Retina (tissue), 1 donor: ENCODE measurements at regions not wholly inside any gene's neighbourhood (a gene's known extent, or its start where the extent isn't known, plus 50 kb on each side); places are given as distances from the start of the nearest gene placed in this dataset.
"Not testable (repeated sequence)": the region's sequence is repeated elsewhere in the genome, so short reads cannot be mapped to it uniquely, and the experiment has no call there.

Experiments
- DNase-seq: peaks from one replicate; pipeline ENCODE4 v3.0.0-alpha.2; 2016

GRCh38 chr2:21812766-21813165 lies 689.0 kb downstream of the TDRD15 start:
- DNase-seq = no peak

- DNase-seq = no peak
Measured at GRCh38 chr2:21814588-21815149, 690.9 kb downstream of the TDRD15 start.

GRCh38 chr2:21818212-21818795 lies 694.5 kb downstream of the TDRD15 start:
- DNase-seq = peak; percentile 12

- no peak for DNase-seq
Measured at GRCh38 chr2:21819454-21819853, 695.7 kb downstream of the TDRD15 start.

DNA sequence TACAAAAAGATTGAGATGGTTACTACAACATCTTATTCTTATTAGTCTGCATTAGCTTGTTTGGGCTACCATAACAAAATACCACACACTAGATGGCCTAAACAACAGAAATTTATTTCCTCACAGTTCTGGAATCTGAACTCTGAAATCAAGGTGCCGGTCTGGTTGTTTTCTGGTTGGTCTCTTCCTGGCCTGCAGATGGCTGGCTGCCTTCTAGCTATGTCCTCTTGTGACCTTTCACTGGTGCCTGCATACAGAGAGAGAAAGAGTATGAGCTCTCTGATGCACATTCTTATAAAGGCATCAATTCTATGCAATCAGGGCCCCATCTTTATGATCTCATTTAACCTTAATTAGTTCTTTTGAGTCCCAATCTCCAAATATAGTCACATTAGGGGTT lies 696.5 kb downstream of the TDRD15 start:
- DNase-seq = no peak

GRCh38 chr2:21821672-21822227 lies 698.0 kb downstream of the TDRD15 start:
- peak; percentile 14 for DNase-seq

- no peak for DNase-seq
Measured at GRCh38 chr2:21822505-21822904, 698.7 kb downstream of the TDRD15 start.

GRCh38 chr2:21833767-21834166 lies 710.0 kb downstream of the TDRD15 start:
- DNase-seq = no peak

- DNase-seq = no peak
Measured at GRCh38 chr2:21836261-21836660, 712.5 kb downstream of the TDRD15 start.

DNA sequence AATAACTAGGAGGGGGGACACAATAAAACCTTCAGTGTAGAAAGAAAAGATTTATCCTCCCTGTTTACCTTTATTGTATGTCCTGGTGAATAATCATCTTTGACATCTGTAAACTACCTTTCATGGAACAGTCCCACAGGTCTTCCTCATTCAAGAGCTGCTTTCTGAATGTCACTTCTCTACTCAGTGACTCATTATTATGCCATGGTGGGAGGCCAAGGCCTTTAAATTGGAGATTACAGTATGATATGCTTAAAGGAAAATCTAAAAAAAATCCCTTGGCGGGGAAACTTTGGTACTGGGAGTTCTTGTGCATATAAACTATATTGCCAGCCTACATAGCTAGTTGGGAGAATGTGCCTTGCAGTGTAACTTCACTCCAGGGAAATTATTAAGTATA lies 713.0 kb downstream of the TDRD15 start:
- no peak for DNase-seq

DNA sequence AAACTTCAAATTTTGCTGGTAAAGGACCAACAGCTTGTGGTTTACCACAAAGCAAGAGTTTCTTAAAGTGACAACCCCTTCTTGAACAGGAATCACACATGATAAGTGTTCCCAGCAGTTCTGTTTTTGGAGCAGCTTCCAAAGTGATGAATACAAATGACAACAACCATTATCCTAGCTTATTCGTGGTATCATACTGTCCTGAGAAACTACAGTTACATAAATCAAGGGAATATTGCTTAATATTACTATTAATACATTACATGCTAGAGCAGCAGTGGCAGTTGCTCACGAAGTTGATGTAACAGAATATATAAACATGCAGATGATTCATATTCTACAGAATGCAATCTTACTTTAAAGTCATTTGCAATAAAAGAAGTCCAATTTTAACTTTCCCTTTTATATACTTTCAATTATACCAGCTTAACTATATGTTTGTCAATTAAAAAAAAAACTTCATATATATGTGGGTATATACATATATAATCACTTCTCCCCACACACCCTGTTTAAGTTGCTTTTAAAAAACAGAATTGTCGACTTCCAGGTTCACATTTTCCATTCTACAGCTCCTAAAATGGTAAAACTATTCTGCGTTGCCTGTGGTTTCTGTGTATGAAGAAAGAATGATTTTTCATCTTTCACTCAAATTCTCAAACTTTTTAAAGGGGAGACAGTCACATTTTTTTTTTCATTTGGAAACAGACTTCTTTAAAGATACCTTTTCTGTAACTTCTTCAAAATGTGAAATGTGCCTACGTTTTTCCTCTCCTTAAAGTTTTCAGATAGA lies 713.6 kb downstream of the TDRD15 start:
- DNase-seq = no peak

GRCh38 chr2:21841341-21841740 lies 717.6 kb downstream of the TDRD15 start:
- no peak for DNase-seq

GRCh38 chr2:21850367-21850766 lies 726.6 kb downstream of the TDRD15 start:
- not testable (repeated sequence) for DNase-seq

DNA sequence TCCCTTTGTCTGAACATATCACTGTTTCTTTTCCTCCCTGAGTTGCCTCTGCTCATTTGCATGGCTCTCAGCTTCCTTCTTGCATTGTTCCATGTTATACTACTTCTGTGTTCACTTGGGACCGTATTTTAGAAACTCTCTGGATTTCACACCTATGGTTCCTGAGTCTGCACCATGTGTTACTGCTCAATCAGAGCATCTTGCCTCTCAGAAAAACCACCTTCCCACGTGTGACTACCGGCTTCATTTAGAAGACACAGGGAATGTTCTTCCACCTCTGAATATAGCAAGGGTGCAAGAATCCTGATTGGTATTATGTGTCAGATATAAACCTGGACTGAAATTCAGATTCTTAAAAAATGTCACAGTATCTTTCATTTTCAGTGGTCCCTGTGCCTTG lies 731.2 kb downstream of the TDRD15 start:
- DNase-seq = no peak

GRCh38 chr2:21856708-21857107 lies 732.9 kb downstream of the TDRD15 start:
- DNase-seq = no peak

DNA sequence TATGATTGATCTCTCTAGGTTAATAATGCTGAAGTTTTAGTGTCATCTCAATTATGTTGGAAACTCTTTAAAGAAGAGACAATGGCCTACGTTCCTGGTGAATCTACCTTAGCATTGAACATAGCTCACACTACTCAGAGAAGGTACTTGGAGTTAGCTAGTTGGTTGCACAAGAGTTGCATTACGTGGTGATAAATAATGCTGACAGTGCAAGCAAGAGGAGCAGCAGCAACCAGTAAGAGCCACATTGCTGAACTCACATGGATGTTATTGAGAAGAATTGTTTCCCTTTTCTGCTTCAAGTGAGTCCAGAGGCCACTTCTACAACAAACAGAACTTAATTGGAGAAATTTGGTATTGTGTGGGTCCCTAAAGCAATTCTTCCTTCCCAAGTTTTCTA lies 737.1 kb downstream of the TDRD15 start:
- DNase-seq = no peak

DNA sequence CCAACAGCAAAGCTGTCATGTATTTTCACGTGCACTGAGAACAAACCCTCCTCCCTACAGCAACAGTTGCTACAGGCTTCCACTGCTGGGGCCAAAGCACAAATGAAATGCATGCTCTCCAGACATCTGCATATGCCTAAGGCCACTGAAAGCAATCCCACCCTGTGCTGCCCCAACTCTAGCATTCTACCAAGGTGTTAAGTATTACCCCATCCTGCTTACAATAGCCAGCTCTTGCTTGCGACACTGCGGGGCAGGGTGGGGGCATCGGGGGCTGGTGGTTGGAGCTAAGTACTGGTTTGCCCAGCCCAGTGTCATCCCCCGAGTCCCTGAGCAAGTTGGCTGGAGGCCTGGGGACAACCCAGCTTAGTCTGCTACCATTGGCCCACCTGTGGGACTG lies 742.5 kb downstream of the TDRD15 start:
- no peak for DNase-seq

DNA sequence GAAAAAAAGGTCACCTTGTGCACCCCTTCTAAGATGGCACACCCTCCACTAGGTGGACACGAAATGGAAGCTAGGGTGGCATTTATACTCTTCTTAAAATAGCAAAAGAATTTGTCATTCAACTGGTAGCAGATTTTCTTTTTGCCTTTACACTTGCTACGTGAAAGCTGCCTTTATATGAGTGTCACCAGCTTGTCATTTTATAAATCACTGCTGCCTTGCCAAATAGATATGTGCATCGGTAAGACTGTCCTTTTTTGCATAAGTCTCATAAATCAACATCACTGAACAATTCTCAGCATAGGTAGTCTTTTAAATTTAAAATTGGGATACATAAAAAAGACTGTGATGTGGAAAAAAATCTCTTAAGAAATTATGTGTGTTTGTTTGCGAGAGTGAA lies 764.1 kb downstream of the TDRD15 start:
- no peak for DNase-seq

DNA sequence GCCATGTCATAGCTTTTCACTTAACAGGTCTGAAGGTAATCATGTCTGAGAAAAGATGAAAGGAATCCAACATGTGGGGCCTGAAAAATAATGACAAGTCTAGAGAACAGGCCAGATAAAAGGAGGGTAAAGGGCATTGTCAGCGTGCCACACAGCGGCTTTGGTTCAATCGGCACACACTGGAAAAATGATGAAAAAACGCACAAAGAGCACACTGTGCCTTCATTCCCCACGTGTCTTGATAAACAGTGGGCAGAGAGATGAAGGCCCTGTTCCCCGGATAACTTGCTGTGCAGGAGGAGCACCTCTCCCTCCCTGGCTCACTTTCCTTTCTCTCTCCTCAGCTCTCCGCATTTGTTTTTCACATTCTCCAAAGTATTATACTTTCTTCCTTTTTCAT lies 766.3 kb downstream of the TDRD15 start:
- DNase-seq = no peak

DNA sequence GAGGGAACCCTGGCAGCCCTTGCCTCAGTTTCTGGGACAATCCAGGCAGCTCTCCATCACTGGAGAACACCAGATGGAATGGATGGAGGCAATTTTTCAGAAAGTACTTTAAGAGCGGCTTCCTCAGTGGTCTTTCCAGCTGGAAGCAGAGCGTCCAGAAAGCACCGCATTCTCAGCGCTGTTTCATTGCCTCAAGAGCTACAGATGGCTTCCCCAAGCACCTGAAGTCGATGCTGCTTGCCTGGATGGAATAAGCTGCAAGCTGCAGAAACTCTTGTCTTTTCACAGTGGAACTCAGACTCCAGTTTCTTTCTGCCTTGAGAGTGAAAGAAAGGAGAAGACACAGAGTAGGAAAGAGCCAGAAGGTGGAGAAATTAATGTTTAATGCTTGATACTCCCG lies 766.9 kb downstream of the TDRD15 start:
- no peak for DNase-seq

DNA sequence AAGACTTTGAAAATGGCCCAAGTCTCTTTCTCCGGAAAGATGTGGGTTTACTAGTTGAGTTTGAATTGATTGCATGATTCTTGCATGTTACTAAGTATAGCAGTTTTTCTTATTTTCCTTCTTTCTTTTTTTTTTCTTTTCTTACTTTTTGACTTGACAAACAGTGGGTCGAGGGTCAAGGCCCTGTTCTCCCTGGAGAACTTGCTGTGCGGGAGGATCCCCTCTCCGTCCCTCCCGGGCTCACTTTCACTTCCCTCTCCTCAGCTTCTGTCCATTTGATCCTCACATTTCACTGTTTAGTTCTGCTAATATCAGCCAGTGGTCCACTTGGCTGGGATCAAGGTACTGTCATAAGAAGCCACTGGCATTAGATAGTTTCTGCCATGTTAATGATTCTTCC lies 767.4 kb downstream of the TDRD15 start:
- no peak for DNase-seq

- no peak for DNase-seq
Measured at GRCh38 chr2:21892140-21892539, 768.4 kb downstream of the TDRD15 start.

DNA sequence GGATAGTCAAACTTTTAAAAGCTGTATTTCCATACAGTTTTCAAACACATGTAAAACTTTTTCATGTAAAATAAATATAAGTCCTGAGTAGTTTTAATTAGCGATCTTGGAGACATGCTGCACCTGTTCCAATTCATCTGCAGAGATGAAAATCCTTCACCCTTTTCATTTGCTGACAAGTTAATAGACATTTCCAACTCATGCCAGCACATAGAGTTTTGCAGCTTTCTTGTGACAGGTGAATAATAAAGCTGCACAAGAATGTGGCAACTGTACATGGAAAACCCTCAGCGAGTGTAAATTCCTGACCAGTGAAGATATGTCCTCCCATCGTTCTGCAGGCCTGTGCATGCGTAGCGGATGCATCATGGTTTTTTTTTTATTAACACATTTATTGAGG lies 771.4 kb downstream of the TDRD15 start:
- DNase-seq = no peak

DNA sequence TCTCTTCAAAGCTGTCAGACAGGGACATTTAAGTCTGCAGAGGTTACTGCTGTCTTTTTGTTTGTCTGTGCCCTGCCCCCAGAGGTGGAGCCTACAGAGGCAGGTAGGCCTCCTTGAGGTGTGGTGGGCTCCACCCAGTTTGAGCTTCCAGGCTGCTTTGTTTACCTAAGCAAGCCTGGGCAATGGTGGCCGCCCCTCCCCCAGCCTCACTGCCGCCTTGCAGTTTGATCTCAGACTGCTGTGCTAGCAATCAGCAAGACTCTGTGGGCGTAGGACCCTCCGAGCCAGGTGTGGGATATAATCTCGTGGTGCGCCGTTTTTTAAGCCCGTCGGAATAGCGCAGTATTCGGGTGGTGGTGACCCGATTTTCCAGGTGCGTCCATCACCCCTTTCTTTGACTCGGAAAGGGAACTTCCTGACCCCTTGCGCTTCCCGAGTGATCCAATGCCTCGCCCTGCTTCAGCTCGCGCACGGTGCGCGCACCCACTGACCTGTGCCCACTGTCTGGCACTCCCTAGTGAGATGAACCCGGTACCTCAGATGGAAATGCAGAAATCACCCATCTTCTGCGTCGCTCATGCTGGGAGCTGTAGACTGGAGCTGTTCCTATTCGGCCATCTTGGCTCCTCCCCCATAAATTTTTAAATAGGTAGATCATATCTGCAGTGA lies 785.1 kb downstream of the TDRD15 start:
- not testable (repeated sequence) for DNase-seq
